ENCODE measurements at regions not wholly inside any gene's neighbourhood (a gene's known extent, or its start where the extent isn't known, plus 50 kb on each side); places are given as distances from the start of the nearest gene placed in this dataset.

DNA sequence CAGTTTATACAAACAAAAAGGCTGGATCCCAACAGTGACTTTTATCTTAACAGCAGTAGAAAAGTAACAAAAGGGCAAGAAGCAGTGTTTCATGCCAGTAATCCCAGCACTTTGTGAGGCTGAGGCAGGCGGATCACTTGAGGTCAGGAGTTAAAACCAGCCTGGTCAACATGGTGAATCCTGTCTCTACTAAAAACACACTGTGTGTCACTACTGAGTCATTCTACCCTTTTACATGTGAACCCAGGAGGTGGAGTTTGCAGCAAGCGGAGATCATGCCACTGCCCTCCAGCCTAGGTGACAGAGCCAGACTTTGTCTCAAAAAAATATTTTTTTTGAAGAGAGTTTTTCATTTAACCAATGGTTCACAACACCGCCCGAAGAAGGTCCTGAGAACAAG lies 395.6 kb upstream of the USP9Y start:
- TF ChIP-seq, protein P1, sequence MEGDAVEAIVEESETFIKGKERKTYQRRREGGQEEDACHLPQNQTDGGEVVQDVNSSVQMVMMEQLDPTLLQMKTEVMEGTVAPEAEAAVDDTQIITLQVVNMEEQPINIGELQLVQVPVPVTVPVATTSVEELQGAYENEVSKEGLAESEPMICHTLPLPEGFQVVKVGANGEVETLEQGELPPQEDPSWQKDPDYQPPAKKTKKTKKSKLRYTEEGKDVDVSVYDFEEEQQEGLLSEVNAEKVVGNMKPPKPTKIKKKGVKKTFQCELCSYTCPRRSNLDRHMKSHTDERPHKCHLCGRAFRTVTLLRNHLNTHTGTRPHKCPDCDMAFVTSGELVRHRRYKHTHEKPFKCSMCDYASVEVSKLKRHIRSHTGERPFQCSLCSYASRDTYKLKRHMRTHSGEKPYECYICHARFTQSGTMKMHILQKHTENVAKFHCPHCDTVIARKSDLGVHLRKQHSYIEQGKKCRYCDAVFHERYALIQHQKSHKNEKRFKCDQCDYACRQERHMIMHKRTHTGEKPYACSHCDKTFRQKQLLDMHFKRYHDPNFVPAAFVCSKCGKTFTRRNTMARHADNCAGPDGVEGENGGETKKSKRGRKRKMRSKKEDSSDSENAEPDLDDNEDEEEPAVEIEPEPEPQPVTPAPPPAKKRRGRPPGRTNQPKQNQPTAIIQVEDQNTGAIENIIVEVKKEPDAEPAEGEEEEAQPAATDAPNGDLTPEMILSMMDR (IDR thresholded peaks at IDR 0.05; ENCODE audit: borderline replicate concordance, extremely low read depth, low read length, poor library complexity, severe bottlenecking), result no peak
- no peak for TF ChIP-seq EZH2 (IDR thresholded peaks at IDR 0.05; ENCODE audit: borderline replicate concordance, low read depth, low read length, severe bottlenecking)
